DND-41 (cell line): ENCODE measurements at regions not wholly inside any gene's neighbourhood (a gene's known extent, or its start where the extent isn't known, plus 50 kb on each side); places are given as distances from the start of the nearest gene placed in this dataset.

Experiments used
- ATAC-seq: fragments of 200-7000 bp; cut with Tn5 transposase; 3 replicates; pipeline ENCODE4 v1.9.1; 2021; ENCODE audit warnings: low read depth; ENCODE audit not compliant: insufficient read depth
- DNase-seq: peaks from one replicate; pipeline ENCODE4 v3.0.0-alpha.2; 2020
- H2AFZ ChIP-seq: 2 replicates; pipeline ENCODE4 v1.6.0; 2012; ENCODE audit warnings: low read depth, low read length
- H3K27ac ChIP-seq: 2 replicates; pipeline ENCODE4 v1.5.1; 2012; ENCODE audit warnings: low read length, inconsistent platforms
- H3K27me3 ChIP-seq: fragments of 200-600 bp; sonication (generic); 2 replicates; pipeline ENCODE4 v1.6.0; 2012; ENCODE audit warnings: low read length, mild to moderate bottlenecking, inconsistent platforms; ENCODE audit not compliant: insufficient read depth, poor library complexity
- H3K36me3 ChIP-seq: 2 replicates; pipeline ENCODE4 v1.5.1; 2012; ENCODE audit warnings: low read length, inconsistent platforms; ENCODE audit not compliant: insufficient read depth
- H3K4me1 ChIP-seq: 2 replicates; pipeline ENCODE4 v1.5.1; 2012; ENCODE audit warnings: mild to moderate bottlenecking, low read length; ENCODE audit not compliant: insufficient read depth
- H3K4me2 ChIP-seq: 2 replicates; pipeline ENCODE4 v1.6.0; 2012; ENCODE audit warnings: mild to moderate bottlenecking, moderate library complexity, low read length, inconsistent platforms; ENCODE audit not compliant: insufficient read depth
- H3K4me3 ChIP-seq, 2 experiments: fragments of 200-600 bp in 1 of 2; shearing (Covaris generic) in 1 of 2; 2 replicates each; pipeline ENCODE4 v1.5.1; 2012 to 2016; ENCODE audit warnings: inconsistent platforms in 2 of 2, low read length in 2 of 2, mild to moderate bottlenecking in 2 of 2, low read depth in 1 of 2, moderate library complexity in 1 of 2
- H3K79me2 ChIP-seq: 2 replicates; pipeline ENCODE4 v1.6.0; 2012; ENCODE audit warnings: low read length, inconsistent platforms; ENCODE audit not compliant: insufficient read depth
- H3K9ac ChIP-seq: 2 replicates; pipeline ENCODE4 v1.6.0; 2012; ENCODE audit warnings: low read depth, mild to moderate bottlenecking, inconsistent platforms, low read length, moderate library complexity
- H3K9me3 ChIP-seq: 2 replicates; pipeline ENCODE4 v1.5.1; 2012; ENCODE audit warnings: low read length, moderate library complexity, mild to moderate bottlenecking, inconsistent platforms; ENCODE audit not compliant: insufficient read depth, severe bottlenecking
- H4K20me1 ChIP-seq: 2 replicates; pipeline ENCODE4 v1.6.0; 2012; ENCODE audit warnings: low read length; ENCODE audit not compliant: insufficient read depth
- EZH2 ChIP-seq: IDR thresholded peaks from 3 replicates; pipeline ENCODE4 v1.6.1; 2012; ENCODE audit warnings: borderline replicate concordance, low read depth, mild to moderate bottlenecking, moderate library complexity, low read length, inconsistent platforms; ENCODE audit not compliant: severe bottlenecking
- TF ChIP-seq, protein P1 (sequence below): IDR thresholded peaks from 2 replicates; pipeline ENCODE4 v1.5.1; 2012; ENCODE audit warnings: borderline replicate concordance, low read length, moderate library complexity, mild to moderate bottlenecking; ENCODE audit not compliant: poor library complexity, severe bottlenecking; ENCODE audit errors: extremely low read depth

- no peaks in the 10 kb centered on the region for H3K4me1 ChIP-seq
- no peaks in the 10 kb centered on the region for H3K27me3 ChIP-seq
- H2AFZ ChIP-seq = no peak overlapping the region
- H3K36me3 ChIP-seq = no peaks in the 10 kb centered on the region
- H3K9ac ChIP-seq = no peak overlapping the region
- H3K4me3 ChIP-seq = no peak overlapping the region
- no peaks in the 10 kb centered on the region for H3K9me3 ChIP-seq
- DNase-seq (no peak), ATAC-seq (no peak)
- no peak overlapping the region for H3K4me2 ChIP-seq
- no peaks in the 10 kb centered on the region for H3K79me2 ChIP-seq
- TF ChIP-seq, protein P1, sequence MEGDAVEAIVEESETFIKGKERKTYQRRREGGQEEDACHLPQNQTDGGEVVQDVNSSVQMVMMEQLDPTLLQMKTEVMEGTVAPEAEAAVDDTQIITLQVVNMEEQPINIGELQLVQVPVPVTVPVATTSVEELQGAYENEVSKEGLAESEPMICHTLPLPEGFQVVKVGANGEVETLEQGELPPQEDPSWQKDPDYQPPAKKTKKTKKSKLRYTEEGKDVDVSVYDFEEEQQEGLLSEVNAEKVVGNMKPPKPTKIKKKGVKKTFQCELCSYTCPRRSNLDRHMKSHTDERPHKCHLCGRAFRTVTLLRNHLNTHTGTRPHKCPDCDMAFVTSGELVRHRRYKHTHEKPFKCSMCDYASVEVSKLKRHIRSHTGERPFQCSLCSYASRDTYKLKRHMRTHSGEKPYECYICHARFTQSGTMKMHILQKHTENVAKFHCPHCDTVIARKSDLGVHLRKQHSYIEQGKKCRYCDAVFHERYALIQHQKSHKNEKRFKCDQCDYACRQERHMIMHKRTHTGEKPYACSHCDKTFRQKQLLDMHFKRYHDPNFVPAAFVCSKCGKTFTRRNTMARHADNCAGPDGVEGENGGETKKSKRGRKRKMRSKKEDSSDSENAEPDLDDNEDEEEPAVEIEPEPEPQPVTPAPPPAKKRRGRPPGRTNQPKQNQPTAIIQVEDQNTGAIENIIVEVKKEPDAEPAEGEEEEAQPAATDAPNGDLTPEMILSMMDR = no peak
- TF ChIP-seq EZH2 = no peak
- H4K20me1 ChIP-seq = no peaks in the 10 kb centered on the region
- no peak overlapping the region for H3K27ac ChIP-seq
Observed at GRCh38 chr2:136057802-136058140, 60.2 kb downstream of the CXCR4 start.

GRCh38 chr2:136057023-136057801 lies 60.7 kb downstream of the CXCR4 start:
- Histone ChIP-seq H4K20me1 (no peaks in the 10 kb centered on the region), H2AFZ (no peak overlapping the region), H3K27ac (no peak overlapping the region), H3K36me3 (no peaks in the 10 kb centered on the region), H3K27me3 (no peaks in the 10 kb centered on the region), H3K9me3 (no peaks in the 10 kb centered on the region), H3K79me2 (no peaks in the 10 kb centered on the region), H3K9ac (no peak overlapping the region), H3K4me1 (peaks cover 3% of the 10 kb centered on the region), H3K4me3 (no peak overlapping the region), H3K4me2 (no peak overlapping the region)
- DNase-seq = no peak
- no peak for ATAC-seq
- no peak for TF ChIP-seq EZH2
- TF ChIP-seq, protein P1 = no peak

DNA sequence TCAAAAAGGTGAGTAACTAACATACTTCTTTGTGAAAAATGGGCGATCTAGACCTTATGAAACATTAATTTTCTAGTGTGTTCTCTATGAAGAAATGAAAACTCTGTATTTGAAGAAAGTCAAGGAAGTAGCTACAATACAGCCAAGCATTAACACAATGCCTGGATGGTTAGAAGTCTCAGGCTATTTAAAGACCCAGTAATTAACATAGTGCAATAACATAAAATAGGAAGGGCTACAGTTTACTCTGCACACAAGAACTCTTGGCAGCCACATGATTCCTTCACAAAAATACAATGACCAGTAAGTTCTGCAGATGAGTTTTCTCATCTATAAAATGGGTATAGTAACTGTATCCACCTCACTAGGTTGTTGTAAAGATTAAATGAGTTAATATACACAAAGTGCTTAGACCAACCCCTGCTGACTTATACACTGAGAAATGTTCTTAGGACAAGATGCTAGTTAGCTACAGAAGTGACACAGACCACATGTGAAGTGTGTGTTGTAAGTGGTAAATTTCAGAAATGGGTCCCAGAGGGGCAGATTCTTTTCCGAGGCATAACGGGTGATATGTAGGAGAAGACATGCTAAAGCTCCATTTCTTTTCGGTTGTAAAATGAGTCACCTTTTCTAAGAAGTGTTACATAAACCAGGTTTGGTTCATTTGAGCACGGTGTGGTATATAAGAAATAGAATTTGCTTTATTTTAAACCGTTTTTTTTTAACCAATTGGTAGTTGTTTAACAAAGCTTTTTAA lies 61.8 kb downstream of the CXCR4 start:
- no peak for TF ChIP-seq EZH2
- TF ChIP-seq, protein P1 = no peak

More for the DNA sequence above, 61.8 kb downstream of the CXCR4 start:
- no peak overlapping the region for H2AFZ ChIP-seq
- no peak overlapping the region for H3K9ac ChIP-seq
- no peaks in the 10 kb centered on the region for H3K79me2 ChIP-seq
- no peak overlapping the region for H3K4me2 ChIP-seq
- DNase-seq (no peak), ATAC-seq (no peak)
- no peaks in the 10 kb centered on the region for H4K20me1 ChIP-seq
- H3K27ac ChIP-seq = no peak overlapping the region
- no peak overlapping the region for H3K4me3 ChIP-seq
- H3K4me1 ChIP-seq = peaks cover 14% of the 10 kb centered on the region
- H3K9me3 ChIP-seq = no peaks in the 10 kb centered on the region
- H3K27me3 ChIP-seq = no peaks in the 10 kb centered on the region
- H3K36me3 ChIP-seq = no peaks in the 10 kb centered on the region
